ENCODE measurements at regions not wholly inside any gene's neighbourhood (a gene's known extent, or its start where the extent isn't known, plus 50 kb on each side); places are given as distances from the start of the nearest gene placed in this dataset.

GRCh38 chr14:26741711-26742212 lies 143.9 kb upstream of the NOVA1 start:
- TF ChIP-seq CTCF (IDR thresholded peaks at IDR 0.05), result no peak

GRCh38 chr14:26743284-26743683 lies 145.5 kb upstream of the NOVA1 start:
- no peak for TF ChIP-seq CTCF (IDR thresholded peaks at IDR 0.05)

- TF ChIP-seq CTCF (IDR thresholded peaks at IDR 0.05), result no peak
These were observed 147.1 kb upstream of the NOVA1 start for GRCh38 chr14:26744903-26745302.

- no peak for TF ChIP-seq CTCF (IDR thresholded peaks at IDR 0.05)
These were observed 163.7 kb upstream of the NOVA1 start for GRCh38 chr14:26761532-26761931.

- TF ChIP-seq CTCF (IDR thresholded peaks at IDR 0.05), result no peak
These were observed 167.5 kb upstream of the NOVA1 start for GRCh38 chr14:26765301-26765700.

GRCh38 chr14:26765768-26766520 lies 168.1 kb upstream of the NOVA1 start:
- no peak for TF ChIP-seq CTCF (IDR thresholded peaks at IDR 0.05)

GRCh38 chr14:26766726-26767125 lies 168.9 kb upstream of the NOVA1 start:
- no peak for TF ChIP-seq CTCF (IDR thresholded peaks at IDR 0.05)

Measured in LNCAP (cell line).